ENCODE measurements at regions not wholly inside any gene's neighbourhood (a gene's known extent, or its start where the extent isn't known, plus 50 kb on each side); places are given as distances from the start of the nearest gene placed in this dataset.

GRCh38 chr18:47404845-47405244, 153.4 kb upstream of the SKOR2 start:
- POLR2A ChIA-PET (ENCODE audit: unreplicated experiment), result no interaction called here
- no peak for DNase-seq
- Histone ChIP-seq H3K4me2 (no peak overlapping the region), H3K4me1 (replicated peaks; ENCODE audit: insufficient read depth) (no peaks in the 10 kb centered on the region), H3K27me3 (ENCODE audit: insufficient read depth, low read depth) (peaks cover 6% of the 10 kb centered on the region; the same call in 1 of the 2 replicates), H3F3A (ENCODE audit: insufficient read depth, low read depth) (no peaks in the 10 kb centered on the region), H3K79me2 (ENCODE audit: low read depth) (no peaks in the 10 kb centered on the region), H3K36me3 (ENCODE audit: low read depth) (no peaks in the 10 kb centered on the region), H3K27ac (no peak overlapping the region), H3K4me3 (no peak overlapping the region), H4K20me1 (ENCODE audit: insufficient read depth) (no peaks in the 10 kb centered on the region), H2AFZ (no peak overlapping the region), H3K9me3 (ENCODE audit: insufficient read depth, low read depth) (no peaks in the 10 kb centered on the region), H3K9me2 (ENCODE audit: insufficient read depth) (no peaks in the 10 kb centered on the region)
- TF ChIP-seq EZH2 (IDR thresholded peaks at IDR 0.05; ENCODE audit: low read depth), result no peak
- TF ChIP-seq CTCF (conservative IDR thresholded peaks at IDR 0.05), result no peak
- CTCF ChIA-PET, result no interaction called here
- intact Hi-C loops (cut with micrococcal nuclease; ENCODE audit: unreplicated experiment), result no loop called here
- no TSS peak for BruUV-seq (replicated peaks)

DNA sequence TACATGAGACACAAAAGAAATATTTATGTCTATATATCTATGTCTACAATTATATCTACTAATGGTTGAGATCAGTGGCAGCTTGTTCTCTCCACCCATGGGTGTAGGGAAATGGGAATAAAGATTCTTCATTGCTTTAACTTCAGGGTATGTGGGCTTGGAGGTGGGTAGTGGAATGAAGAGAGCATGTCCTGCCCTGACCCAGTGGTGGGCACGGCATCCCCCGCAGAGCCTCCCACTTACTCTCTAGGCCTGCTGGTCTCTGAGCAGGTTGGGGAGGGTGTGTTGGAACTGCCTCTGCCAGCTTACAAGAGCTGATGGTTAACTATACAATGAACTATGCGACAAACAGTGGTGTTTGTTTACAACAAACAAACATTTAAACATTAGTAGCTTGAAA, 152.5 kb upstream of the SKOR2 start:
- no peak overlapping the region for H3K27ac ChIP-seq
- no peak for TF ChIP-seq CTCF (conservative IDR thresholded peaks at IDR 0.05)
- no peak for TF ChIP-seq EZH2 (IDR thresholded peaks at IDR 0.05; ENCODE audit: low read depth)
- no peaks in the 10 kb centered on the region for H3K79me2 ChIP-seq (ENCODE audit: low read depth)
- no peak for DNase-seq
- no peaks in the 10 kb centered on the region for H3K9me2 ChIP-seq (ENCODE audit: insufficient read depth)
- BruUV-seq (replicated peaks), result no TSS peak
- no peaks in the 10 kb centered on the region for H3K9me3 ChIP-seq (ENCODE audit: insufficient read depth, low read depth)
- ChIA-PET CTCF (no interaction called here), POLR2A (ENCODE audit: unreplicated experiment) (no interaction called here)
- H3K4me3 ChIP-seq, result no peak overlapping the region
- H4K20me1 ChIP-seq (ENCODE audit: insufficient read depth), result no peaks in the 10 kb centered on the region
- H3K4me1 ChIP-seq (replicated peaks; ENCODE audit: insufficient read depth), result no peaks in the 10 kb centered on the region
- H3K36me3 ChIP-seq (ENCODE audit: low read depth), result no peaks in the 10 kb centered on the region
- no peak overlapping the region for H2AFZ ChIP-seq
- H3F3A ChIP-seq (ENCODE audit: insufficient read depth, low read depth), result no peaks in the 10 kb centered on the region
- no peak overlapping the region for H3K4me2 ChIP-seq
- peaks cover 7% of the 10 kb centered on the region; the same call in 1 of the 2 replicates for H3K27me3 ChIP-seq (ENCODE audit: insufficient read depth, low read depth)
- intact Hi-C loops (cut with micrococcal nuclease; ENCODE audit: unreplicated experiment), result no loop called here

DNA sequence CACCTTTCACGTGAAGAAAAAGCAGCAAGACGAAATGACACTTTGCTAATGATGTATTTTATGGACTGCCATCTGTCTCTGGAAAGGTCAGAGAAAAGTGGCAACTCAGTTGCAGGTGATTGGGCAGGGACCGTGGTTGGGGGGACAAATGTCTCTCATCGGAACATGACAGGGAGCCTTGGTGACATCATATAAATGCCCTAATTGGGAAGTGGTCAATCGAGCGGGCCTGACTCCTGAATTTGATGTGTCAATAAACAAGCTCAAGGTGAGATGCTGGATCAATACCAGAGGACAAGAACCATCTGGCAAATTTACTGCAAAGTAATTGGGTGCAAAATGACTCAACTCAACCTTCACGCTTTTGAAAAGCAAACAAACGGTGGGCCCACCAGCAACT, 151.9 kb upstream of the SKOR2 start:
- CTCF ChIA-PET, result no interaction called here
- POLR2A ChIA-PET (ENCODE audit: unreplicated experiment), result no interaction called here

More for the DNA sequence above, 151.9 kb upstream of the SKOR2 start:
- no peak for TF ChIP-seq CTCF (conservative IDR thresholded peaks at IDR 0.05)
- no peak for TF ChIP-seq EZH2 (IDR thresholded peaks at IDR 0.05; ENCODE audit: low read depth)
- Histone ChIP-seq H3K9me2 (ENCODE audit: insufficient read depth) (no peaks in the 10 kb centered on the region), H3K27ac (no peak overlapping the region), H3K4me2 (no peak overlapping the region), H4K20me1 (ENCODE audit: insufficient read depth) (no peaks in the 10 kb centered on the region), H2AFZ (no peak overlapping the region), H3K79me2 (ENCODE audit: low read depth) (no peaks in the 10 kb centered on the region), H3K36me3 (ENCODE audit: low read depth) (no peaks in the 10 kb centered on the region), H3K9me3 (ENCODE audit: insufficient read depth, low read depth) (no peaks in the 10 kb centered on the region), H3K4me1 (replicated peaks; ENCODE audit: insufficient read depth) (no peaks in the 10 kb centered on the region), H3K4me3 (no peak overlapping the region), H3F3A (ENCODE audit: insufficient read depth, low read depth) (no peaks in the 10 kb centered on the region), H3K27me3 (ENCODE audit: insufficient read depth, low read depth) (peaks cover 7% of the 10 kb centered on the region; the same call in 1 of the 2 replicates)
- no TSS peak for BruUV-seq (replicated peaks)
- no peak for DNase-seq
- intact Hi-C loops (cut with micrococcal nuclease; ENCODE audit: unreplicated experiment), result no loop called here
